Fibroblast of villous mesenchyme (primary cell): ENCODE measurements at regions not wholly inside any gene's neighbourhood (a gene's known extent, or its start where the extent isn't known, plus 50 kb on each side); places are given as distances from the start of the nearest gene placed in this dataset.

ENCODE experiments used
- DNase-seq: peaks from one replicate; pipeline ENCODE4 v3.0.0-alpha.2; 2010; ENCODE audit warnings: low read depth
- H3K4me3 ChIP-seq: 2 replicates; pipeline ENCODE4 v1.5.1; 2011; ENCODE audit warnings: low read depth, mild to moderate bottlenecking, low read length
- TF ChIP-seq, protein P1 (sequence below): IDR thresholded peaks from 2 replicates; pipeline ENCODE4 v1.5.1; 2012; ENCODE audit warnings: low read depth, mild to moderate bottlenecking, low read length; ENCODE audit not compliant: insufficient read depth

DNA sequence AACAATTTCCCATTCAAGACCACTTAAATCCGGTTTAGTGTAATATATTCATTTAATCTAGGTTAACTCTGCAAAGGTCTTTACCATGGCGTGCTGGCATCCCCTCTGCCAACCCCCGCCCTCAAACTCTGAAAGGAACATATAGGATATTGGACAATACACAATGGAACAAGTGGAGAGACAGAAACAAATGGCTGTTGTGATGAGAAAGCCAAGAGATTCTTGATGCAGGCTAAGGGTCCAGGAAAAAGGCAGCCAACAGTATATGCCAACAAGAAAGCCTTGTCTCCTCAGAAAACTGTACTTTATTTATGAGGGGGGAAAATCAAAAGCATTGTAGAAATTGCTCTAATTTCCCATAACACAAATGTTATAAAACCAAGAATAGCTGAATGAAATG is 407.3 kb upstream of the SGCG start:
- TF ChIP-seq, protein P1, sequence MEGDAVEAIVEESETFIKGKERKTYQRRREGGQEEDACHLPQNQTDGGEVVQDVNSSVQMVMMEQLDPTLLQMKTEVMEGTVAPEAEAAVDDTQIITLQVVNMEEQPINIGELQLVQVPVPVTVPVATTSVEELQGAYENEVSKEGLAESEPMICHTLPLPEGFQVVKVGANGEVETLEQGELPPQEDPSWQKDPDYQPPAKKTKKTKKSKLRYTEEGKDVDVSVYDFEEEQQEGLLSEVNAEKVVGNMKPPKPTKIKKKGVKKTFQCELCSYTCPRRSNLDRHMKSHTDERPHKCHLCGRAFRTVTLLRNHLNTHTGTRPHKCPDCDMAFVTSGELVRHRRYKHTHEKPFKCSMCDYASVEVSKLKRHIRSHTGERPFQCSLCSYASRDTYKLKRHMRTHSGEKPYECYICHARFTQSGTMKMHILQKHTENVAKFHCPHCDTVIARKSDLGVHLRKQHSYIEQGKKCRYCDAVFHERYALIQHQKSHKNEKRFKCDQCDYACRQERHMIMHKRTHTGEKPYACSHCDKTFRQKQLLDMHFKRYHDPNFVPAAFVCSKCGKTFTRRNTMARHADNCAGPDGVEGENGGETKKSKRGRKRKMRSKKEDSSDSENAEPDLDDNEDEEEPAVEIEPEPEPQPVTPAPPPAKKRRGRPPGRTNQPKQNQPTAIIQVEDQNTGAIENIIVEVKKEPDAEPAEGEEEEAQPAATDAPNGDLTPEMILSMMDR = no peak
- H3K4me3 ChIP-seq = no peak overlapping the region
- DNase-seq = no peak

DNA sequence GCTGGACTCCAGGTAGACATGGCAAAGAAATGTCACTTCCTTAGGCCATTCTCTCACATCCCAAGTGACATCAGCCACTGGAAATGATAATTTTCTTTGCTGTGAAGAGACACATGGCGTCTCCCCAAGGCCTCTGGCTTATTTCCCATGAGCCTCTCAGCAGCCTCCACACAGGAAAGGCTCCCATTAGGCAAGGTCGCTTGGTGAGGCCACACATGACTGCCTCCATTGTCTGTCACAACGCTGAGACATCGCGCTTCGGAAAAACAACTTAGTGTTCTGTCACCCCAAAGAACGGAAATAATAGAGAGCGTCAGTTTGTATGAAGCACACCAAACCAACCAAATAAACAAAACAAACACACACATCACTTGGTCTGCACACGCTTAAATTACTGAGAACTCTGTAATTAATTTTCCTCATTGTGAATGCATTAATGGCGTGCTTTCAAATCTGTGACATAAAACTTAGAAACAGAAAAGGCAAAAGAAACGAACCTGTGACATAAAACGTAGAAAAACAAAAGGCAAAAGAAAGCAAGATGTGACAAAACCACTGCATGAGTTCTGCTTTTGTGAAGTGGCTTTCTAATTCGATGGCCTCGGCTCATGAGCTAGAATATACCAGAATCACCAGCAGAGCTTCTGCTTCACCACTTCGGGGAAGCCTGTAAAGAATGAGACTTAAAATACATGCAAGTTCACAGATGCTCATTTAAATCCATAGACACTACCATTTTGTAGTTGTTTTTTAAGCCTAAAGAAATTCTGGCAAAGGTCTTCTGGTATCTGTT is 404.2 kb upstream of the SGCG start:
- H3K4me3 ChIP-seq = no peak overlapping the region
- TF ChIP-seq, protein P1 = no peak
- DNase-seq = no peak

DNA sequence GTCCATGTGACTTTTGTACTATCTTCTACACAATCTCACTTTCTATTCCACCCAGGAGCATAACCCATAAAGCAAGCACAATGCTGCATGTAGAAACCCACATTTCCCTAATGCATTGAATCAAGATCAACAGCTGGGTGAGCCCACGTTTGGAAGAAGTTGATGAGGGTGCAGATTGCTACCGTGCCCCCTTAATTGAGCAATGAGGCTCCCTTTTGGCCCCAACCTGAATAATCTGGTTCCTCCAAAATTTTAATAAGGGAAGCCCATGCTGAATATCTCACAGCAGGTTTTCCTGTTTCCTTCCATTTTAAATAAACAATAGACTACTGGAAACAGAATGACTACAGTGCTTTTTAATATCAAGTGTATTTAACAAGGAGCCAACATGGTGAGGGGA is 403.6 kb upstream of the SGCG start:
- TF ChIP-seq, protein P1 = no peak

DNA sequence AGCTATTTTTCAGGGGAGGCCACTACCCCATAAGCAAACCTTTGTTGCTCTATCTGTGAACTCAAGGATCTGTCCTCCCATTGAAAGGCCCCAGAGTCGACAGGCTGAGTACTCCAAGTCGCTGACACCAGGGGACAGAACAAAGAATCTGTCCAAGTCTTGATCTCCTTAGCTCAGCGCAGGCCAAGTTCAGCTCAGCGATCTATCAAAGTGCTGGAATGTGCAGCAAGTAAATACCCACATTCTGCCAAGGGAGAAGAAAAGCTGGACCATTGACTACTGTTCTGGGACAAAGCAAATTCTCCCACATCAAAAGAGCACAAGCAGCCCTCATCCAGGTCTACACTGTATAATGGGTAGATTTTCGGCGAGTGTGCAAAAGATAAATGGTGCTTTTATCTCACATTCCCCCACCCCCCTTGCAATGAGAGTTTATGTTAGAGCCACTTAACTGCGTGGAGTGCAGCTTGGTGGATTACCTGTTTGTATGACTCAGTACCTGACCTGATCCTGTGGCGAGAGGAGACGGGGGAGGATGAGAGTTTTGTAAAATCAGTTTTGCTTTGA is 391.7 kb upstream of the SGCG start:
- TF ChIP-seq, protein P1 = no peak
- DNase-seq = no peak
- no peak overlapping the region for H3K4me3 ChIP-seq

More for the DNA sequence above, 403.6 kb upstream of the SGCG start:
- no peak for DNase-seq
- no peak overlapping the region for H3K4me3 ChIP-seq

DNA sequence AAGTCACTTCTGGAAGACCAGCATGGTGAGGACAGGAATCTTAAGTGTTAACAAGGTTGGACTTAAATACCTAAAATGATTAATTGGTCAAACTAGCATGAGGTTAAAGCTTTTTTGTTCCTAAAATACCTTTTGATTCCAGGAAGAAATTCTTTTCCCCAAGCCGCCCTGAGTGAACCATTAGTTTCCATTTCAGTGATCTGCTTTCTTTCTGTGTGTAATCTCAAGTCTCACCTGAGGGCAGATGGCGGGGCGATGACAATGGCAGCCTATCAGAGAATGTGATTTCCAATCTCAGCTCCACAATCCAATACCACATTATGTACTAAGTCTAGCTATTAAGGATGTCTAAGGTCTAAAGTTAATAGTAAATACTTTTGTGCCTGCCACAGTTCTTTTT is 390.9 kb upstream of the SGCG start:
- TF ChIP-seq, protein P1 = no peak

DNA sequence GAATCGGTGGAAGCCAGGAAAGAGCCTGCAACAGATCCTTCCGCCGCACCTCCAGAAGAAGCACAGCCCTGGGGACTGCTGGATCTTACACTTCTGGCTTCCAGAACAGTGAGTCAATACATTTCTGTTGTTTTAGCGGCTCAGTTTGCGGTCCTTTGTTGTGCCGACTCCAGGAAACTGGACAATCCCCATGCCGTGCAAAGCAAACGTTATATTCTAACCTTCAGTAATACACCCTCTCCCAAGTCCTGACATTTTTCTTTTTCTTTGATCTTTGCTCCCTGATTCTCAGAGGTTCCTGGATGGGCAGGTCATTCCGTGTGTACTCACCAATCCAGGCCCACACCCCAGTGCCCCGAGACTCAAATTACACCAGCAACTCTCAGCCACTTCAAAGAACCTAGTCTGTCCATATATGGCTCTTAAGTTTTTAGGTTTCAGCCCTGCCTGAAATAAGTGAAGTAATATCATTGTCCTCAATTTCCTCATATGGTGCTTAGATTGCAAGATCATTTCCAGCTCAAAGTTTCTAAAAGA is 387.1 kb upstream of the SGCG start:
- TF ChIP-seq, protein P1 = no peak
- no peak for DNase-seq
- H3K4me3 ChIP-seq = no peak overlapping the region

More for the DNA sequence above, 390.9 kb upstream of the SGCG start:
- no peak overlapping the region for H3K4me3 ChIP-seq
- DNase-seq = no peak
